CD8-positive, alpha-beta memory T cell (primary cell): ENCODE measurements at regions not wholly inside any gene's neighbourhood (a gene's known extent, or its start where the extent isn't known, plus 50 kb on each side); places are given as distances from the start of the nearest gene placed in this dataset.

ENCODE experiments used
- CTCF ChIA-PET: fragments of 350-600 bp; sonication (Branson Sonifier 250); formaldehyde crosslinking; loops from one replicate; lab custom pipeline; 2021; ENCODE audit warnings: antibody characterized with exemption; lab: Charles Lee
- POLR2A ChIA-PET: fragments of 350-600 bp; sonication (Branson Sonifier 250); formaldehyde crosslinking; loops from one replicate; lab custom pipeline; 2021; ENCODE audit warnings: antibody characterized with exemption; lab: Charles Lee
- DNase-seq, 5 donors: peaks; one replicate each; pipeline versions ENCODE4 v3.0.0 to v3.0.0-alpha.2; 2020 to 2022; ENCODE audit warnings: mixed read lengths in 1 of 5
- H3K27ac ChIP-seq: one replicate; pipeline ENCODE4 v1.7.0; 2013; ENCODE audit warnings: low read depth, mild to moderate bottlenecking, low read length, moderate library complexity
- H3K27me3 ChIP-seq: 2 replicates; pipeline ENCODE4 v1.7.0; 2013; ENCODE audit warnings: low read length, mild to moderate bottlenecking; ENCODE audit not compliant: insufficient read depth, poor library complexity, severe bottlenecking
- H3K36me3 ChIP-seq: 2 replicates; pipeline ENCODE4 v1.7.0; 2013; ENCODE audit warnings: mild to moderate bottlenecking, low read length, moderate library complexity; ENCODE audit not compliant: insufficient read depth
- H3K4me1 ChIP-seq: 2 replicates; pipeline ENCODE4 v1.7.0; 2013; ENCODE audit warnings: mild to moderate bottlenecking, low read length, moderate library complexity; ENCODE audit not compliant: insufficient read depth
- H3K4me3 ChIP-seq: 2 replicates; pipeline ENCODE4 v1.7.0; 2013; ENCODE audit warnings: mild to moderate bottlenecking, low read length
- H3K9me3 ChIP-seq: 2 replicates; pipeline ENCODE4 v1.7.0; 2013; ENCODE audit warnings: mild to moderate bottlenecking, low read length
- H3K27ac Mint-ChIP-seq, 8 donors: one replicate each; pipeline ENCODE4 v1.8.0; 2020 to 2021; ENCODE audit warnings: mixed read lengths in 8 of 8, mild to moderate bottlenecking in 6 of 8, inconsistent platforms in 3 of 8, moderate library complexity in 3 of 8
- H3K27me3 Mint-ChIP-seq, 2 donors: one replicate each; pipeline ENCODE4 v1.8.0; 2020 to 2021; ENCODE audit warnings: mixed read lengths in 2 of 2, mild to moderate bottlenecking in 1 of 2, moderate library complexity in 1 of 2
- H3K36me3 Mint-ChIP-seq, 3 donors: one replicate each; pipeline ENCODE4 v1.8.0; 2020 to 2021; ENCODE audit warnings: mixed read lengths in 3 of 3, inconsistent platforms in 1 of 3, mild to moderate bottlenecking in 1 of 3
- H3K4me1 Mint-ChIP-seq, 3 donors: one replicate each; pipeline ENCODE4 v1.8.0; 2020 to 2021; ENCODE audit warnings: mixed read lengths in 3 of 3, inconsistent platforms in 1 of 3, mild to moderate bottlenecking in 1 of 3
- H3K4me3 Mint-ChIP-seq, 7 donors: one replicate each; pipeline ENCODE4 v1.8.0; 2020 to 2021; ENCODE audit warnings: mixed read lengths in 7 of 7, mild to moderate bottlenecking in 6 of 7, moderate library complexity in 4 of 7, inconsistent platforms in 2 of 7
- H3K9me3 Mint-ChIP-seq, 5 donors: one replicate each; pipeline ENCODE4 v1.8.0; 2020 to 2022; ENCODE audit warnings: mixed read lengths in 5 of 5, mild to moderate bottlenecking in 3 of 5, moderate library complexity in 2 of 5, inconsistent platforms in 1 of 5

DNA sequence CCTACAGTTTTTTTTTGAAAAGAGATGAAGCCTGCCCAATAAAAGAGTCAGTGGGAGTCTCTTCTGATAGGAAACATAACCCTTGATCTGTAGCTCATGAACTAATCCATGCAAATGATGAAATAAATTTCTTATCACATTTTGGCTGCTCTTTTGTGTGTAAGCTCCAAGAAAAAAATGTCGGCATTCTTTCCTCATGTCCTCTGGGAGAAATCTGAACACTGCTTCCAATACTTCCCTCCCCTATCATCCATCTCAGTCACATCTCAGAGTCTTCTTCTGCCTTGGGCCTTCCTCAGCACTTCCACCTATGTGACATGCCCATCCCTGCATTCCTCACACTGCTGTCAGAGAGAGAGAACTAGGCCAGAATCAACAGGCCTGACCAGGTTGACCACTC is 395.7 kb upstream of the ST6GAL2 start:
- Histone ChIP-seq H3K4me1 (no peaks in the 10 kb centered on the region), H3K9me3 (no peaks in the 10 kb centered on the region), H3K4me3 (no peak overlapping the region), H3K27me3 (no peaks in the 10 kb centered on the region), H3K36me3 (no peaks in the 10 kb centered on the region), H3K27ac (no peak overlapping the region)
- no peak for DNase-seq
- CTCF ChIA-PET: no interaction called here
- no peak overlapping the region for H3K4me3 Mint-ChIP-seq
- H3K9me3 Mint-ChIP-seq: peaks cover 0 to 5% (median 0%) of the 10 kb centered on the region in 5 donors
- no peak overlapping the region for H3K27ac Mint-ChIP-seq
- peaks cover 0 to 3% of the 10 kb centered on the region in 2 donors for H3K27me3 Mint-ChIP-seq
- H3K36me3 Mint-ChIP-seq: no peaks in the 10 kb centered on the region
- POLR2A ChIA-PET: no interaction called here
- no peaks in the 10 kb centered on the region for H3K4me1 Mint-ChIP-seq

DNA sequence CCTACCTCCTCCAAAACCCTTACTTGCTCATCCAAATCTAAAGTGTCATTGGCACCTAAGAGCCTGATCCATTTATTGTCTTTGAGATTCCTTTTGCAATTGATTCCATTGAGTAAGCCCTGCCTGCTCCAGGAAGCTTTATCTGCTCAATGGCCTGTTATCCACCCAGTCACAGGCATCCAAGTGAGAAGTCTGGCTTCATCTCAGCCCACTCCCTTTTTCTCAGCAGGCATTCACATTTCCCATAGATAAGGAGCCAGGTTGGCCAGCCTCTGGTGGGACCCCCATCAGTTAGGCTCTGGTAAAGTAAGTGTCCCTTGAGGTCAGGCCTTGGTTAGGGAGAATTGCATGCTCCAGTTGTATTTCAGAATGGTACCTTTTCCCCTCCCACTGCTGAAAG is 396.2 kb upstream of the ST6GAL2 start:
- Mint-ChIP-seq H3K27me3 (peaks cover 0 to 2% of the 10 kb centered on the region in 2 donors), H3K9me3 (peaks cover 0 to 2% (median 0%) of the 10 kb centered on the region in 5 donors), H3K4me3 (no peak overlapping the region), H3K36me3 (no peaks in the 10 kb centered on the region), H3K27ac (no peak overlapping the region), H3K4me1 (no peaks in the 10 kb centered on the region)
- Histone ChIP-seq H3K4me1 (no peaks in the 10 kb centered on the region), H3K4me3 (no peak overlapping the region), H3K27ac (no peak overlapping the region), H3K36me3 (no peaks in the 10 kb centered on the region), H3K9me3 (no peaks in the 10 kb centered on the region), H3K27me3 (no peaks in the 10 kb centered on the region)
- POLR2A ChIA-PET: no interaction called here
- CTCF ChIA-PET: no interaction called here
- no peak for DNase-seq

DNA sequence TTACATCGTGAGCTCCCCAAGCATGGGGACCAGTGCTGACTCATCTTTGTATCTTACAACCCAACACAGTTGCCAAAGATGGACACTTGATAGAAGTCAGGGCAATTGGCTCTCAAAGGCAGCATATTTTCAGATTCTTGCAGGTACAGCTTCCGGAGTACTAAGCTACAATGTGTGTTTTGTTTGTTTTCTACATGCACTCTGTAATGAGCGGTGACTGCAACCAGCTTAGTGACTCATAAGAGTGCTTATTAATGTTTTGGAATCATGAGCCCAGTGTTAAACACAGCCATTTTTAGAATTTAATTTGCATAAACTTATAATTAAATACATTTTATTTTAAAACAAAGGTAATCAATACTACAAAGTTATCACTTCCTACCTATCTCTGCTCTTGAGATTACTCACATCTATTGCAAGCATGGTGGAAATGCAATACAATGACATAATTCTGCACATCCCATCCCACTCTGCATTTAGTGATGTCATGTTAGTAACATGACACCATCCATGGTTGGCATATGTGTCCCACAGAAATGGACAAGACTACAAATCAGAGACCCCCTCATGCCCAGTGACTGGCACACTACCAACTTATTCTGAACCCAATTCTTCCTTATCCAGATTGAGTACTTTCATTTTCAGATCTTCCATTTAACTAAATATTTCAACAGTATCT is 399.8 kb upstream of the ST6GAL2 start:
- H3K27ac ChIP-seq: no peak overlapping the region
- ChIA-PET POLR2A (no interaction called here), CTCF (no interaction called here)
- Mint-ChIP-seq H3K27ac (no peak overlapping the region), H3K27me3 (peaks cover 0 to 2% of the 10 kb centered on the region in 2 donors), H3K4me3 (no peak overlapping the region), H3K36me3 (no peaks in the 10 kb centered on the region), H3K9me3 (peaks cover 0 to 6% (median 2%) of the 10 kb centered on the region in 5 donors), H3K4me1 (no peaks in the 10 kb centered on the region)
- DNase-seq: no peak
- H3K27me3 ChIP-seq: no peaks in the 10 kb centered on the region
- no peak overlapping the region for H3K4me3 ChIP-seq
- no peaks in the 10 kb centered on the region for H3K9me3 ChIP-seq
- H3K36me3 ChIP-seq: no peaks in the 10 kb centered on the region
- no peaks in the 10 kb centered on the region for H3K4me1 ChIP-seq

DNA sequence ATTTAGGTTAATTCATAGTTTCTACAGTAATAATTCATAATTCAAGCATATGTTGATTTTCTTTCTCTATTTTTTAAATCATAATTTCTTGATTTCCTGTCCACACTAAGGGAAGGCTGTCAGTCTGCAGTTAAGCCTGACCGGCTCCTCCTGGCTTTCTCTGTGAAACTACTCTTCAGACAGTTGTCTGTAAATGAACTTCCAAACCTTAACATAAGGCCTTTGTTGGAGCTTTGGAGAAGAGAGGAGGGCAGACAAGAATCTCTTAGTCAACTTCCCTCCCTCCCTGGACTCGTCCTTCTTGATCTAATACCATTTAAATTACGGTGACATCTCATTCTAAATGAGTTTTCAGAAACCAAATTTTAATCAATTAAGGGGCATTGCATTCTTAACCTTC is 404.1 kb upstream of the ST6GAL2 start:
- H3K9me3 Mint-ChIP-seq: peaks cover 0 to 6% (median 1%) of the 10 kb centered on the region in 5 donors
- Histone ChIP-seq H3K27me3 (no peaks in the 10 kb centered on the region), H3K4me1 (no peaks in the 10 kb centered on the region), H3K9me3 (no peaks in the 10 kb centered on the region), H3K36me3 (no peaks in the 10 kb centered on the region), H3K27ac (no peak overlapping the region), H3K4me3 (no peak overlapping the region)
- no peak overlapping the region for H3K27ac Mint-ChIP-seq
- H3K4me3 Mint-ChIP-seq: no peak overlapping the region
- ChIA-PET CTCF (no interaction called here), POLR2A (no interaction called here)
- no peaks in the 10 kb centered on the region for H3K4me1 Mint-ChIP-seq
- H3K36me3 Mint-ChIP-seq: no peaks in the 10 kb centered on the region
- DNase-seq: no peak
- H3K27me3 Mint-ChIP-seq: no peaks in the 10 kb centered on the region

DNA sequence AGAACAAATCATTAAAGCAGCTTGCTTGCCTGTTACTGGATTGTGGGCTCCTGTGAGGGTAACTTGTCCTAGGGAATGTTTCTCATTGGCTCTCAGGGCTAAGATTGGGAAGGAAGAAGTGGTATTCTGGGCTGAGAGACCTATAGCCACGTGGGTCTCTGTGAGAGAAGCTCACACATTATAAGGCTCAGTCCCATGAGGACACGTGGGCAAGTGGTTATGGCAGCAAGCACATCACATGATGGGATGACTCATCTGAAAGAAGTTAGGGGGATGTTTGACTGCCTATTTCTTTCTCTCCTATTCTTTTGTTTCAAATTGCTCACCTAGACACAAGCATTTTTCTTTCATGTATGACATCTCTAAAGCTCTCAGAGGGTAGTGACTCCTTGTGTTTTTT is 418.0 kb upstream of the ST6GAL2 start:
- CTCF ChIA-PET: no interaction called here
- DNase-seq: no peak
- Histone ChIP-seq H3K4me3 (no peak overlapping the region), H3K36me3 (no peaks in the 10 kb centered on the region), H3K27me3 (no peaks in the 10 kb centered on the region), H3K4me1 (no peaks in the 10 kb centered on the region), H3K9me3 (no peaks in the 10 kb centered on the region), H3K27ac (no peak overlapping the region)
- H3K9me3 Mint-ChIP-seq: peaks cover 0 to 15% (median 4%) of the 10 kb centered on the region in 5 donors
- no peaks in the 10 kb centered on the region for H3K36me3 Mint-ChIP-seq
- no peaks in the 10 kb centered on the region for H3K27me3 Mint-ChIP-seq
- no peaks in the 10 kb centered on the region for H3K4me1 Mint-ChIP-seq
- POLR2A ChIA-PET: no interaction called here
- H3K4me3 Mint-ChIP-seq: no peak overlapping the region
- no peak overlapping the region for H3K27ac Mint-ChIP-seq

DNA sequence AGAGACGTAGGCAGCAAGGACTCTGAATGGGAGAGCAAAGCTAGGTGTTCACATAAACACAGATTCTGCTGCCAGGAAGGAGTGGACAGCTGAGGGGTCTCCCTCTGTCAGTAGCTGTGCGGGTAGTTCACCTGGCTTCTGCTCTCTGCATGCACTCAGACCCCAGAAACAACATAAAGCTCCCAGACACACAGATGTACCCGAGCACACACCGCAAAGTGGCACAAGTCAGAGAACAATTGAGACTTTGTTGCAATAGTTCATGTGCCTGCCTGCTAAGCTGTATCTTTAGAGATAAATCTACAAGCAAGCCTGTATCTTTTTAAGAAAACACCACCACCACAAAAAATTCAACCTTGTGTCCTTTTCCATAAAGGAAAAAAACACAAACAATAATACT is 420.0 kb upstream of the ST6GAL2 start:
- Mint-ChIP-seq H3K27me3 (no peaks in the 10 kb centered on the region), H3K4me3 (no peak overlapping the region), H3K4me1 (no peaks in the 10 kb centered on the region), H3K27ac (no peak overlapping the region), H3K9me3 (peaks cover 2 to 14% (median 4%) of the 10 kb centered on the region in 5 donors), H3K36me3 (no peaks in the 10 kb centered on the region)
- no peak overlapping the region for H3K4me3 ChIP-seq
- ChIA-PET CTCF (no interaction called here), POLR2A (no interaction called here)
- no peaks in the 10 kb centered on the region for H3K4me1 ChIP-seq
- H3K27ac ChIP-seq: no peak overlapping the region
- H3K9me3 ChIP-seq: no peaks in the 10 kb centered on the region
- no peaks in the 10 kb centered on the region for H3K36me3 ChIP-seq
- no peaks in the 10 kb centered on the region for H3K27me3 ChIP-seq
- DNase-seq: no peak

DNA sequence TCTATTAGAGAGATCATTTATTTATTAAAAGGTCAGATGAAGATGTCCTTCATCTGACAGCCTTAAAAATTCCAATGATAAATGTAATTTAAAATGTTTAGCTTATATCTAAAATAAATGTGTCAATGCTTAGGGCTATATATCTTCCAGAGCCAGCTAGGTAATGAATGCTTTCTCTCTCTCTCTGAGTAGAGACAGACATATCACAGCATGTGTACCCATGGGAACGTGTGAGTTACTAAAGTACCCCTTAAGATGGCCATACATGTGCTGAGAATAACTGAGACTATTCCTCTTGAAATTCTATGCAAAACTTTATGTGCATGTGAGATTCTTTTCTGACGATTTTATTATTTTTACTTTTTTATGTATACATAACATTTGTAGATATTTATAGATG is 420.9 kb upstream of the ST6GAL2 start:
- H3K9me3 ChIP-seq: no peaks in the 10 kb centered on the region
- H3K27ac ChIP-seq: no peak overlapping the region
- H3K4me3 ChIP-seq: no peak overlapping the region
- ChIA-PET POLR2A (no interaction called here), CTCF (no interaction called here)
- no peaks in the 10 kb centered on the region for H3K27me3 ChIP-seq
- no peaks in the 10 kb centered on the region for H3K27me3 Mint-ChIP-seq
- no peaks in the 10 kb centered on the region for H3K36me3 Mint-ChIP-seq
- H3K36me3 ChIP-seq: no peaks in the 10 kb centered on the region
- H3K4me1 ChIP-seq: no peaks in the 10 kb centered on the region
- DNase-seq: no peak
- no peaks in the 10 kb centered on the region for H3K4me1 Mint-ChIP-seq
- peaks cover 2 to 13% (median 6%) of the 10 kb centered on the region in 5 donors for H3K9me3 Mint-ChIP-seq
- H3K27ac Mint-ChIP-seq: no peak overlapping the region
- H3K4me3 Mint-ChIP-seq: no peak overlapping the region

DNA sequence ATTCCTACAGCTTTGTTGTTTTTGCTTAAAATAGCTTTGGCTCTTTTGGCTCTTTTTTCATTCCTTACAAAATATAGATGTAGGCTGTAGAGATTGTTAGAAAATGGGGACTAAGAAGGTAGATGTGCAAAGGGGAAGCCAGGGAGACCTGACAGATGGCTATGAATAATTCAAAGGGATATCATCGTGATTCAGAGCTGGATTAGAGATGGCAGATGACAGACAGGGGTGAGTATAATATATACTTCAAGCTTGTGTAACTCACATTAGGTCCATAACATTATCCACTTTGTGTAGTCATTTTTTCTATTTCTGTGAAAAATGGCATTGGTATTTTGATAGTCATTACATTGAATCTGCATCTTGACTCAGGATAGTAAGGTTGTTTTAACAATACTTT is 422.9 kb upstream of the ST6GAL2 start:
- Histone ChIP-seq H3K27me3 (no peaks in the 10 kb centered on the region), H3K27ac (no peak overlapping the region), H3K36me3 (no peaks in the 10 kb centered on the region), H3K4me3 (no peak overlapping the region), H3K4me1 (no peaks in the 10 kb centered on the region), H3K9me3 (no peaks in the 10 kb centered on the region)
- CTCF ChIA-PET: no interaction called here
- Mint-ChIP-seq H3K27me3 (no peaks in the 10 kb centered on the region), H3K27ac (no peak overlapping the region), H3K9me3 (peaks cover 2 to 10% (median 4%) of the 10 kb centered on the region in 5 donors), H3K4me3 (no peak overlapping the region), H3K36me3 (no peaks in the 10 kb centered on the region), H3K4me1 (no peaks in the 10 kb centered on the region)
- DNase-seq: no peak
- POLR2A ChIA-PET: no interaction called here
